ENCODE measurements at regions not wholly inside any gene's neighbourhood (a gene's known extent, or its start where the extent isn't known, plus 50 kb on each side); places are given as distances from the start of the nearest gene placed in this dataset.

DNA sequence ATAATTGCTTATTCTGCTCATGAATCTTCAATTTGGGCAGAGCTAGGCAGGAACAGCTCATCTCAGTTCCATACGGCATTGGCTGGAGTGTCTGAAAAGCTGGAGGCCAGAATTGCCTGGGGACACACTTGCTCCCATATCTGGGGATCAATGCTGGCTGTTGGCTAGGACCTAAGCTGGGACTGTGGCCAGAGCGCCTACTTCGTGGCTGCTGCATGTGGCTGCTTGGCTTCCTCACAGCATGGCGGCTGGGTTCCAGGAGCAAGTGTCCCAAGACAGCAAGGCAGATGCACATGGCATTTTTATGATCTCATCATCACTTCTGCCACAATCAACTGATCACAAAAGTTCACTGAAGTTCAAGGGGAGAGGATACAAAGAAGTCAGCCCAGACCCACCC, 200.2 kb downstream of the TTC8 start:
- no peak for TF ChIP-seq POLR2AphosphoS5 (IDR thresholded peaks at IDR 0.05; ENCODE audit: low read depth, low read length)
- no peak for TF ChIP-seq TAF1 (IDR thresholded peaks at IDR 0.05; ENCODE audit: borderline replicate concordance, insufficient read depth, low read length)
- no peak for TF ChIP-seq SIN3A (IDR thresholded peaks at IDR 0.05; ENCODE audit: borderline replicate concordance, insufficient read depth, low read length)
- no peak for TF ChIP-seq FOXP2 (optimal IDR thresholded peaks at IDR 0.05; ENCODE audit: borderline replicate concordance, extremely low read depth, extremely low read length, insufficient read depth)
- TF ChIP-seq, protein P1, sequence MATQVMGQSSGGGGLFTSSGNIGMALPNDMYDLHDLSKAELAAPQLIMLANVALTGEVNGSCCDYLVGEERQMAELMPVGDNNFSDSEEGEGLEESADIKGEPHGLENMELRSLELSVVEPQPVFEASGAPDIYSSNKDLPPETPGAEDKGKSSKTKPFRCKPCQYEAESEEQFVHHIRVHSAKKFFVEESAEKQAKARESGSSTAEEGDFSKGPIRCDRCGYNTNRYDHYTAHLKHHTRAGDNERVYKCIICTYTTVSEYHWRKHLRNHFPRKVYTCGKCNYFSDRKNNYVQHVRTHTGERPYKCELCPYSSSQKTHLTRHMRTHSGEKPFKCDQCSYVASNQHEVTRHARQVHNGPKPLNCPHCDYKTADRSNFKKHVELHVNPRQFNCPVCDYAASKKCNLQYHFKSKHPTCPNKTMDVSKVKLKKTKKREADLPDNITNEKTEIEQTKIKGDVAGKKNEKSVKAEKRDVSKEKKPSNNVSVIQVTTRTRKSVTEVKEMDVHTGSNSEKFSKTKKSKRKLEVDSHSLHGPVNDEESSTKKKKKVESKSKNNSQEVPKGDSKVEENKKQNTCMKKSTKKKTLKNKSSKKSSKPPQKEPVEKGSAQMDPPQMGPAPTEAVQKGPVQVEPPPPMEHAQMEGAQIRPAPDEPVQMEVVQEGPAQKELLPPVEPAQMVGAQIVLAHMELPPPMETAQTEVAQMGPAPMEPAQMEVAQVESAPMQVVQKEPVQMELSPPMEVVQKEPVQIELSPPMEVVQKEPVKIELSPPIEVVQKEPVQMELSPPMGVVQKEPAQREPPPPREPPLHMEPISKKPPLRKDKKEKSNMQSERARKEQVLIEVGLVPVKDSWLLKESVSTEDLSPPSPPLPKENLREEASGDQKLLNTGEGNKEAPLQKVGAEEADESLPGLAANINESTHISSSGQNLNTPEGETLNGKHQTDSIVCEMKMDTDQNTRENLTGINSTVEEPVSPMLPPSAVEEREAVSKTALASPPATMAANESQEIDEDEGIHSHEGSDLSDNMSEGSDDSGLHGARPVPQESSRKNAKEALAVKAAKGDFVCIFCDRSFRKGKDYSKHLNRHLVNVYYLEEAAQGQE (IDR thresholded peaks at IDR 0.05; ENCODE audit: insufficient read depth in 1 of 2, low read depth in 2 of 2, low read length in 2 of 2), result no peak

DNA sequence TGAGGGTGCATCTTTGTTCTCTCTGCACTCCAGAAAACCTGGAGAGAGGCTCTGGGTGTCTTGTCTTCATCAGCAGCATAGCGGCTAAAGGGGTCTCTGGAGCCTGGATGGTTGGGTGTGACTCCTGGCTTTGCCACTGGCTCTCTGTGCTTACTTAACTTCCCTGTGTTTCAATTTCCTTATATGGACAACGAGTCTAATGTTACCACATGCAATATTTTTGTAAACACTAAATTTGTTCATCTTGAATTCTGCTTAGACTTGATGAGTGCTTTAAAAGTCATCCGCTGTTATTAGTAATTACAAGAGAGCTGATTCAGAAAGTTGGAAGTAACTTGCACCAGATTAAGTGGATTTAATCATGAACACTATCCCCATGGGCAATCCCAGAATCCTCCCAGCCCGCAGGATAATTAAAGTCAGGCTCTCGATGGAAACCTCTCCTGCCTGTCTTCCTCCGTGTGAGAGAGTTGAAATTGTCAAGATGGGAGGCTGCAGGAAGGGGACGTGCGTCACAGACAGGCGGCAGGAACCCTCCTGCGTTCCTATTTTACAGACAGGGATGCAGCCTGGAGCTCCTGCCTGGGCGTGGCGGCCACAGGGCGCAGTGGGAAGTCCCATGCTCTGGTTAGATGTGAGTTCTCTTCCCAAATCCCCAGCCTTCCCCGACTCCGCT, 201.2 kb downstream of the TTC8 start:
- TF ChIP-seq POLR2AphosphoS5 (IDR thresholded peaks at IDR 0.05; ENCODE audit: low read depth, low read length) (no peak), SIN3A (IDR thresholded peaks at IDR 0.05; ENCODE audit: borderline replicate concordance, insufficient read depth, low read length) (0 out of 2 replicates have a peak, but pooled peaks have one; percentile 59), TAF1 (IDR thresholded peaks at IDR 0.05; ENCODE audit: borderline replicate concordance, insufficient read depth, low read length) (no peak), FOXP2 (optimal IDR thresholded peaks at IDR 0.05; ENCODE audit: borderline replicate concordance, extremely low read depth, extremely low read length, insufficient read depth) (peak; percentile 12)
- TF ChIP-seq, protein P1 (IDR thresholded peaks at IDR 0.05; ENCODE audit: insufficient read depth in 1 of 2, low read depth in 2 of 2, low read length in 2 of 2), result peak in 1 of 2 experiments; percentile 56; a peak in 1 of 4 replicates

DNA sequence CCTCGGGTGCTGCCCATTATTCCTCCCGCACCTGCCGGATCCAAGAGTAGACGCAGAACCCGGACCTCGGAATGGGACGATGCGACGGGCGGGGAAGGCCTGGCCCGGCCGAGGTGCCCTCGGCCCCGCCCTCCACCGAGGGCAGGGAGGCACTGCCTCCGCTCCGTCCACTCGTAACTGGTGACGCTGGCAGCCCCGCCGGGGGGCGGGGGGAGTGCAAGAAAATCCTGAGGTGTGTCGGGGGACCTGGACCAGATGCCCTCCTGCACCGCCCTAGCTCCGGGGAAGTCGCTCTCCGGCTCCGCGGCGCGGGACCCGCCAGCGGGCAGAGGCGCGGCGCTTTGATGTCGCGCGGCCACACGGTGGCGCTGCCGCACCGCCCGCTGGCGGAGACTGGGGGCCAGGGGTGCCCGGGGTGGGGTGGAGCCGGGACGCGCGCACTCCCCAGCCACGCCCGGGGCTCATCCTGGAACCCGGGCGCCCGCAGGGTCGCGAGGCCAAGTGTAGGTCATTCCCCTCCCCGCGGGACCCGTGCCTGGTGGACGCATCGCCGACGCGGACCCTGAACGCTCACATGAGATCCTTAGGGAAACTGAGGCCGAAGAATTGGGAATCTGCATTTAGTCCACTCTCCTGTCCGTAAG, 202.8 kb downstream of the TTC8 start:
- TF ChIP-seq SIN3A (IDR thresholded peaks at IDR 0.05; ENCODE audit: borderline replicate concordance, insufficient read depth, low read length) (no peak), TAF1 (IDR thresholded peaks at IDR 0.05; ENCODE audit: borderline replicate concordance, insufficient read depth, low read length) (no peak), POLR2AphosphoS5 (IDR thresholded peaks at IDR 0.05; ENCODE audit: low read depth, low read length) (no peak), FOXP2 (optimal IDR thresholded peaks at IDR 0.05; ENCODE audit: borderline replicate concordance, extremely low read depth, extremely low read length, insufficient read depth) (no peak)
- TF ChIP-seq, protein P1 (IDR thresholded peaks at IDR 0.05; ENCODE audit: insufficient read depth in 1 of 2, low read depth in 2 of 2, low read length in 2 of 2), result no peak

DNA sequence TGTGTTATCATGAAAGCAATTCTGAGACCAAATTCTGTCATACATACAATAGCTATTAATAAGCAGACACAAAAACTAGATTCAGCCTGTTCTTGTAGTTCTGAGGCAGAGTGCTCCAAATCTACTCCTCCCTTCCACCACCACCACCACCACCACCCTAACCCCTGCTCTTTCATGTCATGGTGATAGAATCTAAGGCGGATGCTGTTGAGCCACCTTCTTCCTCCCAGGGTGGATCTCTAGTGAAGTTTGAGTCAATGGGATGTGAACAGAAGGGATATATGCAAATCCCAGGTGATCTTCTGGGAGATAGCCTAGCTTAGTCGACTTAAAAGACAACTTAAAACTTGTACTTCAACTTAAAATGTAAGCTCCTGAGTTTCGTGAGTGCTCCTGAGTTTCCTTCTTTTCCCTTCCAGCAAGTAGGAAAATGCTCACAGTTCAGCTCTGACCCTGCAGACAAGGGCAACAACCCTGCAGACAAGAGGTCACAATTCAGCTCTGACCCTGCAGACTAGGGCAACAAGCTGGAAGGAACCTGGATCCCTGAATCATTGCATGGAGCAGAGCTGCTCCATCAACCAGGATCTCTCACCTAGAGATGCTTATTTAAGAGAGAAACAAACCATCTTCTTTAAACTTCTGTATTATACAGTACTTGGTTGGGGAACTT, 204.1 kb downstream of the TTC8 start:
- TF ChIP-seq POLR2AphosphoS5 (IDR thresholded peaks at IDR 0.05; ENCODE audit: low read depth, low read length) (no peak), FOXP2 (optimal IDR thresholded peaks at IDR 0.05; ENCODE audit: borderline replicate concordance, extremely low read depth, extremely low read length, insufficient read depth) (no peak), SIN3A (IDR thresholded peaks at IDR 0.05; ENCODE audit: borderline replicate concordance, insufficient read depth, low read length) (no peak)
- TF ChIP-seq, protein P1 (IDR thresholded peaks at IDR 0.05; ENCODE audit: insufficient read depth in 1 of 2, low read depth in 2 of 2, low read length in 2 of 2), result no peak
